Common myeloid progenitor, CD34-positive (primary cell): ENCODE measurements at regions not wholly inside any gene's neighbourhood (a gene's known extent, or its start where the extent isn't known, plus 50 kb on each side); places are given as distances from the start of the nearest gene placed in this dataset.

Experiments
- CTCF ChIA-PET: fragments of 350-600 bp; sonication (Branson Sonifier 250); formaldehyde crosslinking; loops from one replicate; lab custom pipeline; 2021; ENCODE audit warnings: antibody characterized with exemption; lab: Charles Lee
- POLR2A ChIA-PET: fragments of 350-600 bp; sonication (Branson Sonifier 250); formaldehyde crosslinking; loops from one replicate; lab custom pipeline; 2021; ENCODE audit warnings: antibody characterized with exemption; lab: Charles Lee
- DNase-seq, 3 donors: peaks; one replicate each; pipeline versions ENCODE4 v3.0.0 to v3.0.0-alpha.2; 2013
- H3K27ac ChIP-seq, 2 experiments: 1 replicate in 1 of 2; 2 replicates in 1 of 2; pipeline ENCODE4 v1.7.0; 2013; ENCODE audit warnings: inconsistent platforms in 2 of 2, low read length in 2 of 2, mild to moderate bottlenecking in 2 of 2, low read depth in 1 of 2, moderate library complexity in 1 of 2; ENCODE audit not compliant: severe bottlenecking in 2 of 2, insufficient read depth in 1 of 2, poor library complexity in 1 of 2
- H3K27me3 ChIP-seq, 5 experiments: replicated peaks in 2 of 5; 1 replicate in 3 of 5; 2 replicates in 2 of 5; pipeline versions ENCODE4 v1.6.1 to v1.7.0; 2013; ENCODE audit warnings: low read length in 4 of 5, mild to moderate bottlenecking in 2 of 5, moderate library complexity in 2 of 5, inconsistent platforms in 1 of 5; ENCODE audit not compliant: insufficient read depth in 5 of 5, control insufficient read depth in 4 of 5
- H3K36me3 ChIP-seq, 4 experiments: 1 replicate in 2 of 4; 2 replicates in 2 of 4; pipeline versions ENCODE4 v1.6.1 to v1.7.0; 2013; ENCODE audit warnings: low read length in 3 of 4, control low read depth in 1 of 4, mild to moderate bottlenecking in 1 of 4; ENCODE audit not compliant: control insufficient read depth in 4 of 4, insufficient read depth in 4 of 4
- H3K4me1 ChIP-seq, 4 experiments: 1 replicate in 3 of 4; 2 replicates in 1 of 4; pipeline versions ENCODE4 v1.6.1 to v1.7.1; 2013; ENCODE audit warnings: low read length in 3 of 4, mild to moderate bottlenecking in 3 of 4, control low read depth in 1 of 4, inconsistent platforms in 1 of 4, moderate library complexity in 1 of 4; ENCODE audit not compliant: control insufficient read depth in 4 of 4, insufficient read depth in 4 of 4; ENCODE audit errors: control extremely low read depth in 1 of 4
- H3K4me3 ChIP-seq, 7 experiments: 1 replicate in 4 of 7; 2 replicates in 3 of 7; pipeline versions ENCODE4 v1.5.1 to v1.7.0; 2013; ENCODE audit warnings: mild to moderate bottlenecking in 7 of 7, low read length in 6 of 7, moderate library complexity in 6 of 7, inconsistent platforms in 2 of 7, low read depth in 2 of 7, control low read depth in 1 of 7; ENCODE audit not compliant: insufficient read depth in 4 of 7, control insufficient read depth in 1 of 7; ENCODE audit errors: extremely low read depth in 1 of 7
- H3K9me3 ChIP-seq, 5 experiments: 1 replicate in 4 of 5; 2 replicates in 1 of 5; pipeline versions ENCODE4 v1.6.1 to v1.7.1; 2013; ENCODE audit warnings: low read length in 4 of 5, mild to moderate bottlenecking in 2 of 5, inconsistent platforms in 1 of 5, low read depth in 1 of 5, moderate library complexity in 1 of 5; ENCODE audit not compliant: control insufficient read depth in 4 of 5, insufficient read depth in 2 of 5; ENCODE audit errors: control extremely low read depth in 1 of 5
- WGBS: methylation state at CpG from one replicate; pipeline ENCODE4 v1.1.5; 2013; ENCODE audit not compliant: insufficient coverage; 5-methylcytosine and 5-hydroxymethylcytosine counted together

GRCh38 chr7:24341691-24342413, 57.9 kb downstream of the NPY start:
- ChIA-PET CTCF (no interaction called here), POLR2A (no interaction called here)
- DNase-seq = no peak
- H3K27me3 ChIP-seq = peaks cover 0 to 15% (median 9%) of the 10 kb centered on the region in 5 experiments
- H3K9me3 ChIP-seq = no peaks in the 10 kb centered on the region
- H3K4me3 ChIP-seq = no peak overlapping the region
- 81% methylated on average over 2 of the region's 3 CpGs for WGBS
- H3K4me1 ChIP-seq = no peaks in the 10 kb centered on the region
- H3K27ac ChIP-seq = no peak overlapping the region
- H3K36me3 ChIP-seq = no peaks in the 10 kb centered on the region

GRCh38 chr7:24343614-24344013, 59.6 kb downstream of the NPY start:
- POLR2A ChIA-PET = no interaction called here
- H3K27ac ChIP-seq = no peak overlapping the region
- no peak overlapping the region for H3K4me3 ChIP-seq
- no peak for DNase-seq
- no peaks in the 10 kb centered on the region for H3K9me3 ChIP-seq
- no peaks in the 10 kb centered on the region for H3K4me1 ChIP-seq
- peaks cover 0 to 7% (median 0%) of the 10 kb centered on the region in 5 experiments for H3K27me3 ChIP-seq
- no peaks in the 10 kb centered on the region for H3K36me3 ChIP-seq
- CTCF ChIA-PET = no interaction called here
- no CpG with 5 or more reads among the region's 2 CpGs for WGBS

- H3K36me3 ChIP-seq = no peaks in the 10 kb centered on the region
- no peak overlapping the region for H3K4me3 ChIP-seq
- CTCF ChIA-PET = interaction anchor here (1.2 kb wide), 1 partner anchor 18 kb away, joined by 3 read pairs; no protein-coding TSS in a partner anchor
- POLR2A ChIA-PET = interaction anchor here (1.0 kb wide), 1 partner anchor 39 kb away, joined by 3 read pairs; no protein-coding TSS in a partner anchor
- no peak for DNase-seq
- H3K27me3 ChIP-seq = peaks cover 0 to 4% (median 0%) of the 10 kb centered on the region in 5 experiments
- peaks cover 0 to 5% (median 0%) of the 10 kb centered on the region in 5 experiments for H3K9me3 ChIP-seq
- no peak overlapping the region for H3K27ac ChIP-seq
- no peaks in the 10 kb centered on the region for H3K4me1 ChIP-seq
- 83% methylated on average over 5 of the region's 5 CpGs for WGBS
These were observed 62.1 kb downstream of the NPY start for GRCh38 chr7:24346129-24346528.

GRCh38 chr7:24346716-24347115, 62.7 kb downstream of the NPY start:
- CTCF ChIA-PET = interaction anchor here (1.2 kb wide), 1 partner anchor 19 kb away, joined by 3 read pairs; no protein-coding TSS in a partner anchor
- POLR2A ChIA-PET = interaction anchor here (1.0 kb wide), 1 partner anchor 39 kb away, joined by 3 read pairs; no protein-coding TSS in a partner anchor
- no CpG with 5 or more reads among the region's 3 CpGs for whole genome bisulfite sequencing

GRCh38 chr7:24349339-24349738, 65.3 kb downstream of the NPY start:
- H3K4me3 ChIP-seq = no peak overlapping the region
- ChIA-PET POLR2A (no interaction called here), CTCF (no interaction called here)
- H3K27ac ChIP-seq = no peak overlapping the region
- no peaks in the 10 kb centered on the region for H3K4me1 ChIP-seq
- peaks cover 0 to 7% (median 2%) of the 10 kb centered on the region in 5 experiments for H3K9me3 ChIP-seq
- DNase-seq = no peak
- no peaks in the 10 kb centered on the region for H3K36me3 ChIP-seq
- WGBS = 100% methylated on average over 1 of the region's 2 CpGs
- H3K27me3 ChIP-seq = peaks cover 0 to 4% (median 0%) of the 10 kb centered on the region in 5 experiments

More at GRCh38 chr7:24346716-24347115, 62.7 kb downstream of the NPY start:
- Histone ChIP-seq H3K4me3 (no peak overlapping the region), H3K27me3 (peaks cover 0 to 4% (median 0%) of the 10 kb centered on the region in 5 experiments), H3K36me3 (no peaks in the 10 kb centered on the region), H3K27ac (no peak overlapping the region), H3K9me3 (peaks cover 0 to 5% (median 0%) of the 10 kb centered on the region in 5 experiments), H3K4me1 (no peaks in the 10 kb centered on the region)
- DNase-seq = peak in 2 of 3 donors; percentile 13 to 23

- Histone ChIP-seq H3K36me3 (no peaks in the 10 kb centered on the region), H3K4me1 (no peaks in the 10 kb centered on the region), H3K4me3 (no peak overlapping the region), H3K27ac (no peak overlapping the region), H3K9me3 (peaks cover 0 to 9% (median 4%) of the 10 kb centered on the region in 5 experiments), H3K27me3 (peaks cover 0 to under 1% (median 0%) of the 10 kb centered on the region in 5 experiments)
- no peak for DNase-seq
- 100% methylated on average over 2 of the region's 4 CpGs for WGBS
- CTCF ChIA-PET = no interaction called here
- POLR2A ChIA-PET = no interaction called here
These were observed 70.5 kb downstream of the NPY start for GRCh38 chr7:24354456-24354855.

GRCh38 chr7:24356718-24357386, 72.9 kb downstream of the NPY start:
- Histone ChIP-seq H3K9me3 (peaks cover 0 to 9% (median 0%) of the 10 kb centered on the region in 5 experiments), H3K4me1 (no peaks in the 10 kb centered on the region), H3K36me3 (no peaks in the 10 kb centered on the region), H3K4me3 (no peak overlapping the region), H3K27ac (no peak overlapping the region), H3K27me3 (peaks cover 0 to 2% (median 0%) of the 10 kb centered on the region in 5 experiments)
- DNase-seq = no peak
- POLR2A ChIA-PET = no interaction called here
- 100% methylated on average over 3 of the region's 6 CpGs for WGBS
- CTCF ChIA-PET = no interaction called here
